HepG2 (cell line): ENCODE measurements at regions not wholly inside any gene's neighbourhood (a gene's known extent, or its start where the extent isn't known, plus 50 kb on each side); places are given as distances from the start of the nearest gene placed in this dataset.

Source experiments
- ATAC-seq: fragments of 200-7000 bp; cut with Tn5 transposase; 3 replicates; pipeline ENCODE4 v1.9.1; 2020; ENCODE audit warnings: mild to moderate bottlenecking, moderate library complexity
- BruUV-seq: library from RNA; stranded (reverse); fragments of 400-500 nt; replicated peaks from 2 replicates; lab custom pipeline; 2021; lab: Mats Ljungman, UMichigan
- CTCF ChIA-PET: fragments of 300-600 bp; formaldehyde crosslinking; extraction: SDS; loops from one replicate; lab custom pipeline; 2021; ENCODE audit warnings: low total read pairs, inconsistent platforms, low intra/inter-chr PET ratio; lab: Yijun Ruan, JAX
- POLR2A ChIA-PET: fragments of 350-600 bp; sonication (Branson Sonifier 250); formaldehyde crosslinking; loops from one replicate; lab custom pipeline; 2020; ENCODE audit warnings: antibody characterized with exemption, inconsistent platforms; lab: Yijun Ruan, JAX
- DNase-seq: peaks from one replicate; pipeline ENCODE4 v3.0.0-alpha.2; 2015; ENCODE audit warnings: low spot score
- FAIRE-seq: peaks from 3 replicates; lab custom pipeline; 2011; peaks lifted over from hg19 to GRCh38; lab: Jason Lieb, UNC
- H2AFZ ChIP-seq: one replicate; pipeline ENCODE4 v1.6.1; 2011; ENCODE audit warnings: low read length, inconsistent platforms
- H3K27ac ChIP-seq: fragments of 300-600 bp; 3 replicates; pipeline ENCODE4 v1.8.0; 2011; ENCODE audit warnings: mixed run types, mild to moderate bottlenecking, mixed read lengths, low read length, inconsistent platforms; ENCODE audit not compliant: insufficient read depth; ENCODE audit errors: extremely low read length
- H3K27me3 ChIP-seq, 2 experiments: fragments of 200-600 bp in 1 of 2; 2 replicates in 1 of 2; 3 replicates in 1 of 2; pipeline versions ENCODE4 v1.6.0 to v1.8.0; 2011; ENCODE audit warnings: low read length in 2 of 2, mild to moderate bottlenecking in 2 of 2, moderate library complexity in 2 of 2, inconsistent platforms in 1 of 2; ENCODE audit not compliant: insufficient read depth in 2 of 2, control insufficient read depth in 1 of 2
- H3K36me3 ChIP-seq, 2 experiments: fragments of 200-600 bp in 1 of 2; replicated peaks in 1 of 2; 2 replicates in 1 of 2; 3 replicates in 1 of 2; pipeline versions ENCODE4 v1.5.1 to v1.8.0; 2011; ENCODE audit warnings: low read length in 2 of 2, inconsistent platforms in 1 of 2; ENCODE audit not compliant: insufficient read depth in 2 of 2, control insufficient read depth in 1 of 2
- H3K4me1 ChIP-seq: 2 replicates; pipeline ENCODE4 v1.5.1; 2012; ENCODE audit warnings: low read length, inconsistent platforms; ENCODE audit not compliant: insufficient read depth
- H3K4me2 ChIP-seq: 2 replicates; pipeline ENCODE4 v1.6.0; 2011; ENCODE audit warnings: low read depth, low read length, inconsistent platforms
- H3K4me3 ChIP-seq, 3 experiments: fragments of 200-600 bp in 1 of 3; sonication (generic), shearing (Covaris generic) in 1 of 3; replicated peaks in 1 of 3; 2 replicates each; pipeline ENCODE4 v1.5.1; 2011 to 2016; ENCODE audit warnings: low read length in 3 of 3, inconsistent platforms in 2 of 3, low read depth in 2 of 3, mild to moderate bottlenecking in 2 of 3, control low read depth in 1 of 3, mixed read lengths in 1 of 3; ENCODE audit not compliant: insufficient read depth in 1 of 3
- H3K79me2 ChIP-seq: one replicate; pipeline ENCODE4 v1.6.1; 2011; ENCODE audit warnings: low read length, inconsistent platforms; ENCODE audit not compliant: insufficient read depth
- H3K9ac ChIP-seq: 2 replicates; pipeline ENCODE4 v1.6.0; 2011; ENCODE audit warnings: mild to moderate bottlenecking, low read depth, low read length, inconsistent platforms; ENCODE audit not compliant: insufficient read depth
- H3K9me3 ChIP-seq: 2 replicates; pipeline ENCODE4 v1.5.1; 2012; ENCODE audit warnings: mild to moderate bottlenecking, low read length
- H4K20me1 ChIP-seq: 2 replicates; pipeline ENCODE4 v1.6.0; 2011; ENCODE audit warnings: inconsistent platforms, mild to moderate bottlenecking, low read length, moderate library complexity; ENCODE audit not compliant: insufficient read depth
- ATM ChIP-seq: fragments of 450-650 bp; IDR thresholded peaks from 2 replicates; pipeline ENCODE4 v1.7.1; 2017; ENCODE audit warnings: mild to moderate bottlenecking, borderline replicate concordance
- IRF2 ChIP-seq: IDR thresholded peaks from 2 replicates; pipeline ENCODE4 v1.6.1; 2018; ENCODE audit warnings: missing genetic modification reagents, missing compliant biosample characterization
- MXI1 ChIP-seq: IDR thresholded peaks from 3 replicates; pipeline ENCODE4 v1.6.1; 2012; ENCODE audit warnings: low read depth, low read length, inconsistent platforms, borderline replicate concordance
- NCOA2 ChIP-seq: sonication (generic); formaldehyde crosslinking; IDR thresholded peaks from 2 replicates; pipeline ENCODE4 v1.8.0; 2022; ENCODE audit warnings: inconsistent platforms
- RAD21 ChIP-seq: fragments of 450-650 bp; formaldehyde crosslinking; IDR thresholded peaks from 2 replicates; pipeline ENCODE4 v1.5.0; 2020; ENCODE audit warnings: mild to moderate bottlenecking
- RFX5 ChIP-seq: IDR thresholded peaks from 2 replicates; pipeline ENCODE4 v1.6.1; 2011; ENCODE audit warnings: low read depth, low read length, improper control_type of control experiment
- SRSF1 ChIP-seq: fragments of 200-400 bp; formaldehyde crosslinking; optimal IDR thresholded peaks from 2 replicates; pipeline ENCODE3; 2017; ENCODE audit warnings: mild to moderate bottlenecking, low read depth, low read length, moderate library complexity
- TBP ChIP-seq: sonication (generic); formaldehyde crosslinking; IDR thresholded peaks from 2 replicates; pipeline ENCODE4 v1.5.0; 2020; ENCODE audit warnings: missing genetic modification reagents
- ZMYM4 ChIP-seq: sonication (generic); formaldehyde crosslinking; IDR thresholded peaks from 2 replicates; pipeline ENCODE4 v1.8.1; 2023; ENCODE audit warnings: mild to moderate bottlenecking, missing genetic modification reagents
- ZNF160 ChIP-seq: sonication (generic); formaldehyde crosslinking; IDR thresholded peaks from 2 replicates; pipeline ENCODE4 v1.8.0; 2022; ENCODE audit warnings: mild to moderate bottlenecking, inconsistent platforms, missing genetic modification reagents
- in situ Hi-C: cut with HindIII; loops from 2 replicates; pipeline ENCODE4 v1.10.0; 2017; ENCODE audit warnings: low pct_unique_long_range_greater_than_20kb; ENCODE audit not compliant: extremely low pct_ligation_motif_present
- intact Hi-C: fragments of 100-400 bp; cut with micrococcal nuclease; formaldehyde crosslinking; loops from one replicate; pipeline ENCODE4 v1.10.0; 2022; ENCODE audit not compliant: unreplicated experiment
- TF ChIP-seq, protein P1 (sequence below), 2 experiments: sonication (generic) in 1 of 2; formaldehyde crosslinking in 1 of 2; IDR thresholded peaks; 2 replicates each; pipeline versions ENCODE4 v1.4.0 to v1.6.1; 2016 to 2020; ENCODE audit warnings: borderline replicate concordance in 1 of 2, low read depth in 1 of 2, mild to moderate bottlenecking in 1 of 2, missing genetic modification reagents in 1 of 2
- TF ChIP-seq, protein P2 (sequence below): sonication (generic); formaldehyde crosslinking; IDR thresholded peaks from 2 replicates; pipeline ENCODE4 v1.8.0; 2023; ENCODE audit warnings: mild to moderate bottlenecking, missing genetic modification reagents
- TF ChIP-seq, protein P3 (sequence below): sonication (generic); formaldehyde crosslinking; IDR thresholded peaks from 2 replicates; pipeline ENCODE4 v1.9.0; 2021; ENCODE audit warnings: missing genetic modification reagents, borderline replicate concordance
- TF ChIP-seq, protein P4 (sequence below): sonication (generic); formaldehyde crosslinking; conservative IDR thresholded peaks from 2 replicates; pipeline ENCODE4 v1.4.0; 2020; ENCODE audit warnings: mild to moderate bottlenecking, missing genetic modification reagents, moderate library complexity

DNA sequence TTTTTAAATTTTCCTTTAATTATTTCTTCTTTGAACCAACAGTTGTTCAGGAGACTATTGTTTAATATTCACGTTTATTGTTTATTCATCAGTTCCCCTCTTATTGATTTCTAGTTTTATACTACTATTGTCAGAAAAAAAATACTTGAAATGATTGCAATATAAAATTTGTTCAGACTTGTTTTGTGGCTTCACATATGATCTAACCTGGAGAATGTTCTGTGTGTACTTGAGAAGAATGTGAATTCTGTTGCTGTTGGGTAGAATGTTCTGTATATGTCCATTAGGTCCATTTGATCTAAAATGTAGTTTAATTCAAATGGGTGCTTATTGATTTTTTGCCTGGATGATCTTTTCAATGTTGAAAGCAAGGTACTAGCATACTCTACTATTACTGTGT is 408.7 kb upstream of the RIOK2 start (continued):
- TF ChIP-seq, protein P1, sequence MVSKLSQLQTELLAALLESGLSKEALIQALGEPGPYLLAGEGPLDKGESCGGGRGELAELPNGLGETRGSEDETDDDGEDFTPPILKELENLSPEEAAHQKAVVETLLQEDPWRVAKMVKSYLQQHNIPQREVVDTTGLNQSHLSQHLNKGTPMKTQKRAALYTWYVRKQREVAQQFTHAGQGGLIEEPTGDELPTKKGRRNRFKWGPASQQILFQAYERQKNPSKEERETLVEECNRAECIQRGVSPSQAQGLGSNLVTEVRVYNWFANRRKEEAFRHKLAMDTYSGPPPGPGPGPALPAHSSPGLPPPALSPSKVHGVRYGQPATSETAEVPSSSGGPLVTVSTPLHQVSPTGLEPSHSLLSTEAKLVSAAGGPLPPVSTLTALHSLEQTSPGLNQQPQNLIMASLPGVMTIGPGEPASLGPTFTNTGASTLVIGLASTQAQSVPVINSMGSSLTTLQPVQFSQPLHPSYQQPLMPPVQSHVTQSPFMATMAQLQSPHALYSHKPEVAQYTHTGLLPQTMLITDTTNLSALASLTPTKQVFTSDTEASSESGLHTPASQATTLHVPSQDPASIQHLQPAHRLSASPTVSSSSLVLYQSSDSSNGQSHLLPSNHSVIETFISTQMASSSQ (IDR thresholded peaks at IDR 0.05; ENCODE audit: low read depth) = no peak
- TF ChIP-seq, protein P1 (CRISPR knock-in tag; IDR thresholded peaks at IDR 0.05; ENCODE audit: borderline replicate concordance) = no peak
- TF ChIP-seq MXI1 = no peak
- TF ChIP-seq, protein P2, sequence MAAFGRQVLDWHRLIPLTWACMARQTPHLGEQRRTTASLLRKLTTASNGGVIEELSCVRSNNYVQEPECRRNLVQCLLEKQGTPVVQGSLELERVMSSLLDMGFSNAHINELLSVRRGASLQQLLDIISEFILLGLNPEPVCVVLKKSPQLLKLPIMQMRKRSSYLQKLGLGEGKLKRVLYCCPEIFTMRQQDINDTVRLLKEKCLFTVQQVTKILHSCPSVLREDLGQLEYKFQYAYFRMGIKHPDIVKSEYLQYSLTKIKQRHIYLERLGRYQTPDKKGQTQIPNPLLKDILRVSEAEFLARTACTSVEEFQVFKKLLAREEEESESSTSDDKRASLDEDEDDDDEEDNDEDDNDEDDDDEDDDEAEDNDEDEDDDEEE (CRISPR knock-in tag) = no peak

DNA sequence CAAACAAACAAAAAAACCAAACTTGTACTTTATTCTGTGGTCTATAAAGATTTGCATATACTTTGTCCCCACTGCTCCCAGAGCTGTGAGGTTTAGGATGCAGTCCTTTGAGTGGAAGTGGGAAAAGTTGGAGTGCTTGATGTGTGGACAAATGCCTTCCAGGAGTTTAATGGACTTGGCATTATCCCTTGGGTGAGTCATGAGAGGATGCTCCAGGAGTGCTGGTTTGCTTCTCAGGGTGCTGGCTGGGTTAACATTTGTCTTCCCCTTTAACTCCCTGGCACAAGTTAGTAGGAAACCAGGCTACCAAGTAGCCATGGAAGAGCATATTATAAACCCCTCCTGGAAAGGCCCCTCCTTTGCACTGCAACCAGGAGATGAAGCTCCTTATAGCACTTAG is 417.4 kb upstream of the RIOK2 start:
- ATAC-seq = no peak
- Histone ChIP-seq H3K4me2 (no peak overlapping the region), H3K79me2 (no peaks in the 10 kb centered on the region), H3K27ac (no peak overlapping the region), H2AFZ (no peak overlapping the region), H3K4me1 (no peaks in the 10 kb centered on the region), H3K9ac (no peak overlapping the region), H4K20me1 (no peaks in the 10 kb centered on the region), H3K4me3 (no peak overlapping the region), H3K36me3 (no peaks in the 10 kb centered on the region), H3K9me3 (peaks cover 78% of the 10 kb centered on the region), H3K27me3 (no peaks in the 10 kb centered on the region)
- DNase-seq = no peak
- intact Hi-C loops = no loop called here
- FAIRE-seq = no peak
- no TSS peak for BruUV-seq
- in situ Hi-C loops = no loop called here
- CTCF ChIA-PET = no interaction called here
- POLR2A ChIA-PET = no interaction called here
- TF ChIP-seq, protein P3, sequence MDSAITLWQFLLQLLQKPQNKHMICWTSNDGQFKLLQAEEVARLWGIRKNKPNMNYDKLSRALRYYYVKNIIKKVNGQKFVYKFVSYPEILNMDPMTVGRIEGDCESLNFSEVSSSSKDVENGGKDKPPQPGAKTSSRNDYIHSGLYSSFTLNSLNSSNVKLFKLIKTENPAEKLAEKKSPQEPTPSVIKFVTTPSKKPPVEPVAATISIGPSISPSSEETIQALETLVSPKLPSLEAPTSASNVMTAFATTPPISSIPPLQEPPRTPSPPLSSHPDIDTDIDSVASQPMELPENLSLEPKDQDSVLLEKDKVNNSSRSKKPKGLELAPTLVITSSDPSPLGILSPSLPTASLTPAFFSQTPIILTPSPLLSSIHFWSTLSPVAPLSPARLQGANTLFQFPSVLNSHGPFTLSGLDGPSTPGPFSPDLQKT (CRISPR knock-in tag) = no peak
- TF ChIP-seq SRSF1 (no peak), ZMYM4 (CRISPR knock-in tag) (no peak), NCOA2 (CRISPR knock-in tag) (no peak), IRF2 (CRISPR knock-in tag) (no peak), TBP (CRISPR knock-in tag) (no peak), RAD21 (CRISPR knock-in tag) (no peak), RFX5 (no peak), ATM (no peak), ZNF160 (CRISPR knock-in tag) (no peak)
- TF ChIP-seq, protein P4, sequence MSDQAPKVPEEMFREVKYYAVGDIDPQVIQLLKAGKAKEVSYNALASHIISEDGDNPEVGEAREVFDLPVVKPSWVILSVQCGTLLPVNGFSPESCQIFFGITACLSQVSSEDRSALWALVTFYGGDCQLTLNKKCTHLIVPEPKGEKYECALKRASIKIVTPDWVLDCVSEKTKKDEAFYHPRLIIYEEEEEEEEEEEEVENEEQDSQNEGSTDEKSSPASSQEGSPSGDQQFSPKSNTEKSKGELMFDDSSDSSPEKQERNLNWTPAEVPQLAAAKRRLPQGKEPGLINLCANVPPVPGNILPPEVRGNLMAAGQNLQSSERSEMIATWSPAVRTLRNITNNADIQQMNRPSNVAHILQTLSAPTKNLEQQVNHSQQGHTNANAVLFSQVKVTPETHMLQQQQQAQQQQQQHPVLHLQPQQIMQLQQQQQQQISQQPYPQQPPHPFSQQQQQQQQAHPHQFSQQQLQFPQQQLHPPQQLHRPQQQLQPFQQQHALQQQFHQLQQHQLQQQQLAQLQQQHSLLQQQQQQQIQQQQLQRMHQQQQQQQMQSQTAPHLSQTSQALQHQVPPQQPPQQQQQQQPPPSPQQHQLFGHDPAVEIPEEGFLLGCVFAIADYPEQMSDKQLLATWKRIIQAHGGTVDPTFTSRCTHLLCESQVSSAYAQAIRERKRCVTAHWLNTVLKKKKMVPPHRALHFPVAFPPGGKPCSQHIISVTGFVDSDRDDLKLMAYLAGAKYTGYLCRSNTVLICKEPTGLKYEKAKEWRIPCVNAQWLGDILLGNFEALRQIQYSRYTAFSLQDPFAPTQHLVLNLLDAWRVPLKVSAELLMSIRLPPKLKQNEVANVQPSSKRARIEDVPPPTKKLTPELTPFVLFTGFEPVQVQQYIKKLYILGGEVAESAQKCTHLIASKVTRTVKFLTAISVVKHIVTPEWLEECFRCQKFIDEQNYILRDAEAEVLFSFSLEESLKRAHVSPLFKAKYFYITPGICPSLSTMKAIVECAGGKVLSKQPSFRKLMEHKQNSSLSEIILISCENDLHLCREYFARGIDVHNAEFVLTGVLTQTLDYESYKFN (CRISPR knock-in tag) = no peak
